PC-9 (cell line): ENCODE measurements at regions not wholly inside any gene's neighbourhood (a gene's known extent, or its start where the extent isn't known, plus 50 kb on each side); places are given as distances from the start of the nearest gene placed in this dataset.

Experiments
- BruUV-seq: library from RNA; stranded (reverse); fragments of 400-500 nt; replicated peaks from 2 replicates; lab custom pipeline; 2021; lab: Mats Ljungman, UMichigan
- CTCF ChIA-PET: fragments of 300-600 bp; sonication (Branson Sonifier 250); formaldehyde crosslinking; loops from one replicate; lab custom pipeline; 2022; ENCODE audit warnings: antibody characterized with exemption; lab: Charles Lee
- POLR2A ChIA-PET: fragments of 300-600 bp; sonication (Branson Sonifier 250); formaldehyde crosslinking; loops from one replicate; lab custom pipeline; 2022; ENCODE audit warnings: antibody characterized with exemption; ENCODE audit not compliant: unreplicated experiment; lab: Charles Lee
- DNase-seq, 2 experiments: peaks; one replicate each; pipeline versions ENCODE4 v3.0.0 to v3.0.0-alpha.2; 2015 to 2022; ENCODE audit warnings: mixed read lengths in 1 of 2
- H2AFZ ChIP-seq: fragments of 200-600 bp; sonication (generic); 2 replicates; pipeline ENCODE4 v1.8.1; 2017; ENCODE audit warnings: antibody characterized with exemption
- H3F3A ChIP-seq: fragments of 200-600 bp; sonication (generic); 2 replicates; pipeline ENCODE4 v1.8.1; 2017; ENCODE audit warnings: antibody characterized with exemption, mild to moderate bottlenecking, low read depth; ENCODE audit not compliant: insufficient read depth
- H3K27ac ChIP-seq: fragments of 200-600 bp; sonication (generic); 2 replicates; pipeline ENCODE4 v1.6.1; 2016; ENCODE audit warnings: mixed run types
- H3K27me3 ChIP-seq: fragments of 200-600 bp; sonication (generic); 2 replicates; pipeline ENCODE4 v1.6.1; 2016; ENCODE audit warnings: low read depth, mixed run types; ENCODE audit not compliant: insufficient read depth
- H3K36me3 ChIP-seq: fragments of 200-600 bp; sonication (generic); 2 replicates; pipeline ENCODE4 v1.6.1; 2016; ENCODE audit warnings: low read depth, mixed run types
- H3K4me1 ChIP-seq: fragments of 200-600 bp; sonication (generic); replicated peaks from 2 replicates; pipeline ENCODE4 v1.6.1; 2016; ENCODE audit warnings: mixed run types; ENCODE audit not compliant: insufficient read depth
- H3K4me2 ChIP-seq: fragments of 200-600 bp; sonication (generic); 2 replicates; pipeline ENCODE4 v1.6.1; 2017; ENCODE audit warnings: mixed run types
- H3K4me3 ChIP-seq: fragments of 200-600 bp; sonication (generic); 2 replicates; pipeline ENCODE4 v1.6.1; 2016; ENCODE audit warnings: mixed run types
- H3K79me2 ChIP-seq: fragments of 200-600 bp; sonication (generic); 2 replicates; pipeline ENCODE4 v1.6.1; 2017; ENCODE audit warnings: low read depth, mixed run types
- H3K9me2 ChIP-seq: fragments of 200-600 bp; sonication (generic); 2 replicates; pipeline ENCODE4 v1.8.1; 2017; ENCODE audit warnings: mild to moderate bottlenecking; ENCODE audit not compliant: insufficient read depth
- H3K9me3 ChIP-seq: fragments of 200-600 bp; sonication (generic); 2 replicates; pipeline ENCODE4 v1.8.1; 2016; ENCODE audit warnings: low read depth; ENCODE audit not compliant: insufficient read depth
- H4K20me1 ChIP-seq: fragments of 200-600 bp; sonication (generic); 2 replicates; pipeline ENCODE4 v1.8.1; 2017; ENCODE audit not compliant: insufficient read depth
- EZH2 ChIP-seq: fragments of 200-600 bp; sonication (generic); IDR thresholded peaks from 2 replicates; pipeline ENCODE4 v1.8.0; 2017; ENCODE audit warnings: antibody characterized with exemption, low read depth
- intact Hi-C: fragments of 100-400 bp; cut with micrococcal nuclease; formaldehyde crosslinking; loops from one replicate; pipeline ENCODE4 v1.10.0; 2022; ENCODE audit not compliant: unreplicated experiment
- TF ChIP-seq, protein P1 (sequence below): fragments of 200-600 bp; sonication (generic); conservative IDR thresholded peaks from 2 replicates; pipeline ENCODE4 v1.6.1; 2017; ENCODE audit warnings: mixed run types, antibody characterized with exemption, mild to moderate bottlenecking, moderate library complexity

DNA sequence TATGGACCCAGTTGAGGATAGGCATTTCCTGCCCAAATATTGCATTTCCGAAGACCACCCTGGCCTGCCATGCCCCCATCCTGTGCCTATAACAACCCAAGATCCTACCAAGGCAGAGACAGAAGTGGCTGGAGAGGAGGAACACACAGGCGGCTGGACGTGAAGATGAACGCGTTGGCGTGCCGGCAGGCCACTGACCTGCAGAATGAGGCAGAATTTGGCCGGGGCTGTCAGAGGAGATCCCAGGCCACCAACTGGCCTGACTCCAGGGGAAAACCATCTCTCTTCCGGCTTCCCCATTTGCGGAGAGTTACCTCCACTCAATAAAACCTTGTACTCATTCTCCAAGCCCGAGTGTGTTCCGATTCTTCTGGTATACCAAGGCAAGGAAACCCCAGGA is 1507.5 kb downstream of the EFNA5 start:
- no TSS peak for BruUV-seq
- Histone ChIP-seq H4K20me1 (no peaks in the 10 kb centered on the region), H2AFZ (no peak overlapping the region), H3K36me3 (no peaks in the 10 kb centered on the region), H3K27me3 (no peaks in the 10 kb centered on the region), H3K9me3 (no peaks in the 10 kb centered on the region), H3K79me2 (no peaks in the 10 kb centered on the region), H3K4me1 (no peaks in the 10 kb centered on the region), H3K27ac (no peak overlapping the region), H3F3A (no peaks in the 10 kb centered on the region), H3K9me2 (no peaks in the 10 kb centered on the region), H3K4me3 (no peak overlapping the region), H3K4me2 (no peak overlapping the region)
- TF ChIP-seq, protein P1, sequence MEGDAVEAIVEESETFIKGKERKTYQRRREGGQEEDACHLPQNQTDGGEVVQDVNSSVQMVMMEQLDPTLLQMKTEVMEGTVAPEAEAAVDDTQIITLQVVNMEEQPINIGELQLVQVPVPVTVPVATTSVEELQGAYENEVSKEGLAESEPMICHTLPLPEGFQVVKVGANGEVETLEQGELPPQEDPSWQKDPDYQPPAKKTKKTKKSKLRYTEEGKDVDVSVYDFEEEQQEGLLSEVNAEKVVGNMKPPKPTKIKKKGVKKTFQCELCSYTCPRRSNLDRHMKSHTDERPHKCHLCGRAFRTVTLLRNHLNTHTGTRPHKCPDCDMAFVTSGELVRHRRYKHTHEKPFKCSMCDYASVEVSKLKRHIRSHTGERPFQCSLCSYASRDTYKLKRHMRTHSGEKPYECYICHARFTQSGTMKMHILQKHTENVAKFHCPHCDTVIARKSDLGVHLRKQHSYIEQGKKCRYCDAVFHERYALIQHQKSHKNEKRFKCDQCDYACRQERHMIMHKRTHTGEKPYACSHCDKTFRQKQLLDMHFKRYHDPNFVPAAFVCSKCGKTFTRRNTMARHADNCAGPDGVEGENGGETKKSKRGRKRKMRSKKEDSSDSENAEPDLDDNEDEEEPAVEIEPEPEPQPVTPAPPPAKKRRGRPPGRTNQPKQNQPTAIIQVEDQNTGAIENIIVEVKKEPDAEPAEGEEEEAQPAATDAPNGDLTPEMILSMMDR: no peak
- ChIA-PET CTCF (no interaction called here), POLR2A (no interaction called here)
- intact Hi-C loops: no loop called here
- no peak for DNase-seq

DNA sequence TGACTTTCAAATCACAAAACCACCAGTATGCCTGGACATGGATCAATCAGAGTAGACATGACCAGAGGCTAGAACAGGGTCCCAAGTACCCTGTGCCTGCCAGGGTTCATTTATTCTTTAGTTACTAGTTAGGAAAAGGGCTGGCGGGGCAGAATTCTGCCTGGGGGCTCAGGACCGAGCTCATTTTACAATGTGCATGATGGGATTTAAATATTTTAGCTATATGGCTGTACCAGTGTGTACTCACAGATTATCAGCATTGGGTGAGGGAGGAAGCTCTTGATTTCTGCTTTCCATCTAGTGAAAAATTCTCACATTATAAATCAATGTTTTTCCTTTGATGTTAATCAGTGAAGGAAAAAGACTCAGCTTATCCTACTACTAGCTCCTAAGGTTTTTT is 1511.1 kb downstream of the EFNA5 start:
- Histone ChIP-seq H3K79me2 (no peaks in the 10 kb centered on the region), H3K4me1 (0 out of 2 replicates have a peak, but pooled peaks cover 5% of the 10 kb centered on the region), H3K9me3 (no peaks in the 10 kb centered on the region), H3F3A (no peaks in the 10 kb centered on the region), H4K20me1 (no peaks in the 10 kb centered on the region), H3K36me3 (no peaks in the 10 kb centered on the region), H3K9me2 (peaks cover 4% of the 10 kb centered on the region; the same call in 1 of the 2 replicates), H2AFZ (peak overlapping the region; percentile 41; the same call in 1 of the 2 replicates), H3K27me3 (no peaks in the 10 kb centered on the region), H3K4me3 (no peak overlapping the region), H3K4me2 (no peak overlapping the region), H3K27ac (no peak overlapping the region)
- no peak for DNase-seq
- POLR2A ChIA-PET: no interaction called here
- CTCF ChIA-PET: no interaction called here
- intact Hi-C loops: no loop called here
- no TSS peak for BruUV-seq
- TF ChIP-seq EZH2: no peak

DNA sequence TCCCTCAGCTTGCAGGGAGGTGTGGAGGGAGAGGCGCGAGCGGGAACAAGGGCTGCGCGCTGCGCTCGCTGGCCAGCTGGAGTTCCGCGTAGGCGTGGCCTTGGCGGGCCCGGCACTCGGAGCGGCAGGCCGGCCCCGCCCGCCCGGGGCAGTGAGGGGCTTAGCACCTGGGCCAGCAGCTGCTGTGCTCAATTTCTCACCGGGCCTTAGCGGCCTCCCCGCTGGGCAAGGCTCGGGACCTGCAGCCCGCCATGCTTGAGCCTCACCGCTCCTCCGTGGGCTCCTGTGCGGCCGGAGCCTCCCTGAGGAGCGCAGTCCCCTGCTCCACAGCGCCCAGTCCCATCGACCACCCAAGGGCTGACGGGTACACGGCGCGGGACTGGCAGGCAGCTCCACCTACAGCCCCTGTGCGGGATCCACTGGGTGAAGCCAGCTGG is 1516.4 kb downstream of the EFNA5 start:
- TF ChIP-seq, protein P1: no peak
- TF ChIP-seq EZH2: no peak
- H3K4me1 ChIP-seq: 0 out of 2 replicates have a peak, but pooled peaks cover 5% of the 10 kb centered on the region
- no peaks in the 10 kb centered on the region; the same call in 1 of the 2 replicates for H3F3A ChIP-seq
- POLR2A ChIA-PET: no interaction called here
- H3K4me3 ChIP-seq: no peak overlapping the region
- no peaks in the 10 kb centered on the region for H4K20me1 ChIP-seq
- H3K9me2 ChIP-seq: peaks cover 4% of the 10 kb centered on the region; the same call in 1 of the 2 replicates
- no peaks in the 10 kb centered on the region for H3K9me3 ChIP-seq
- DNase-seq: no peak
- no TSS peak for BruUV-seq
- no peaks in the 10 kb centered on the region for H3K36me3 ChIP-seq
- no peaks in the 10 kb centered on the region for H3K79me2 ChIP-seq
- CTCF ChIA-PET: no interaction called here
- intact Hi-C loops: no loop called here
- H3K4me2 ChIP-seq: no peak overlapping the region
- no peak overlapping the region for H3K27ac ChIP-seq
- no peak overlapping the region for H2AFZ ChIP-seq
- H3K27me3 ChIP-seq: no peaks in the 10 kb centered on the region

DNA sequence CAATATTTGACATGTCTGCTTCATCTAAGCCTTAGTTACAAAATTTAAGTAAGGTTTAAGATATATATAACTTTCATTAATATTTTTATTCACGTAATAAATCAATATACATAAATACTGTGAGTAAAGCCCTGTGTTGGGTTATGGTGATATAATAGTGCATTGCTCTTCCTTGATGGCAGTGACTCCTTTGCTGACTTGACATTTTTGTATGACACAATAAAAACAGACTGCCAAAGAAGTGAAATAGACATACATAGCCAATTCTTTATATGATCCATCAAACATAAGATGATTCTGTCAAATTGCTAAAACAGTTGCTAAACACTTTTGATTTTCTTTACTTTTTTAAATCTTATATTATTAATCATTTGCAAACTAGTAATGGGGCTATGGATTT is 1518.2 kb downstream of the EFNA5 start:
- peaks cover 4% of the 10 kb centered on the region; the same call in 1 of the 2 replicates for H3K9me2 ChIP-seq
- no peaks in the 10 kb centered on the region for H3K79me2 ChIP-seq
- no peaks in the 10 kb centered on the region for H3K9me3 ChIP-seq
- no peak for TF ChIP-seq EZH2
- TF ChIP-seq, protein P1: no peak
- H3K27me3 ChIP-seq: no peaks in the 10 kb centered on the region
- CTCF ChIA-PET: no interaction called here
- no TSS peak for BruUV-seq
- no peaks in the 10 kb centered on the region for H4K20me1 ChIP-seq
- intact Hi-C loops: no loop called here
- DNase-seq: no peak
- H3K27ac ChIP-seq: no peak overlapping the region
- POLR2A ChIA-PET: no interaction called here
- H2AFZ ChIP-seq: no peak overlapping the region
- H3K4me3 ChIP-seq: no peak overlapping the region
- H3K36me3 ChIP-seq: no peaks in the 10 kb centered on the region
- 0 out of 2 replicates have a peak, but pooled peaks cover 2% of the 10 kb centered on the region for H3K4me1 ChIP-seq
- H3K4me2 ChIP-seq: no peak overlapping the region
- no peaks in the 10 kb centered on the region; the same call in 1 of the 2 replicates for H3F3A ChIP-seq
